ENCODE measurements at regions not wholly inside any gene's neighbourhood (a gene's known extent, or its start where the extent isn't known, plus 50 kb on each side); places are given as distances from the start of the nearest gene placed in this dataset.

GRCh38 chrX:155755706-155756337 lies 125.3 kb upstream of the VAMP7 start:
- no peaks in the 10 kb centered on the region for H3K36me3 Mint-ChIP-seq (ENCODE audit: insufficient read depth in 1 of 3, low read depth in 3 of 3)
- Histone ChIP-seq H3K23ac (ENCODE audit: insufficient read length, low read depth, low read length) (no peak overlapping the region), H3K9ac (ENCODE audit: extremely low read depth, insufficient read length, low read length) (no peak overlapping the region), H2BK15ac (ENCODE audit: low read depth, low read length) (no peak overlapping the region), H3K9me3 (ENCODE audit: control insufficient read depth, low read depth, low read length) (peaks cover 17% of the 10 kb centered on the region), H4K91ac (ENCODE audit: insufficient read length, low read depth, low read length) (no peak overlapping the region), H2BK120ac (ENCODE audit: low read depth, low read length, poor library complexity, severe bottlenecking) (no peak overlapping the region), H3K14ac (ENCODE audit: insufficient read depth, low read length) (no peak overlapping the region), H4K20me1 (ENCODE audit: control insufficient read depth, insufficient read depth, insufficient read length) (no peaks in the 10 kb centered on the region), H2BK20ac (ENCODE audit: low read depth, low read length, poor library complexity, severe bottlenecking) (no peak overlapping the region), H3K79me2 (ENCODE audit: insufficient read depth, low read length) (no peaks in the 10 kb centered on the region), H4K5ac (ENCODE audit: insufficient read length, low read depth, low read length) (no peak overlapping the region), H3K4me1 (ENCODE audit: insufficient read depth, low read length) (no peaks in the 10 kb centered on the region), H3K79me1 (ENCODE audit: insufficient read depth, low read depth, low read length, poor library complexity, severe bottlenecking) (no peaks in the 10 kb centered on the region), H3K18ac (ENCODE audit: insufficient read length, low read depth, low read length) (no peak overlapping the region), H4K8ac (replicated peaks; ENCODE audit: insufficient read length, low read depth, low read length) (no peak overlapping the region), H3K4ac (ENCODE audit: low read depth, low read length) (no peak overlapping the region), H3K56ac (ENCODE audit: insufficient read length, low read depth, low read length) (no peak overlapping the region), H2AK5ac (ENCODE audit: insufficient read length, low read length) (no peak overlapping the region), H3K4me2 (ENCODE audit: insufficient read depth, insufficient read length, low read length) (no peak overlapping the region), H3K27ac (ENCODE audit: insufficient read length, low read depth, low read length) (no peak overlapping the region), H3K23me2 (ENCODE audit: insufficient read length, low read depth, low read length, poor library complexity, severe bottlenecking) (no peaks in the 10 kb centered on the region), H2BK5ac (ENCODE audit: insufficient read length, low read length) (no peak overlapping the region), H2AFZ (ENCODE audit: low read length) (no peak overlapping the region), H2BK12ac (ENCODE audit: insufficient read length, low read depth, low read length) (no peak overlapping the region), H3K27me3 (ENCODE audit: insufficient read depth, low read length) (no peaks in the 10 kb centered on the region), H3T11ph (ENCODE audit: low read length) (no peak overlapping the region)
- no peak for TF ChIP-seq CTCF (conservative IDR thresholded peaks at IDR 0.05)
- DNase-seq, result no peak
- no peak overlapping the region for H3K4me3 Mint-ChIP-seq
- peaks cover 37 to 48% of the 10 kb centered on the region in 2 experiments for H3K9me3 Mint-ChIP-seq
- no peak overlapping the region for H3K27ac Mint-ChIP-seq
- peaks cover 4 to 5% of the 10 kb centered on the region in 2 experiments; a peak in 2 of 4 replicates for H3K4me1 Mint-ChIP-seq
- no peaks in the 10 kb centered on the region; the same call in 1 of the 2 replicates for H3K27me3 Mint-ChIP-seq (ENCODE audit: low read depth)

Measured in H9 (cell line).